Liver (tissue), 7 donors: ENCODE measurements at regions not wholly inside any gene's neighbourhood (a gene's known extent, or its start where the extent isn't known, plus 50 kb on each side); places are given as distances from the start of the nearest gene placed in this dataset.

Experiments
- DNase-seq: peaks from one replicate; pipeline ENCODE4 v3.0.0-alpha.2; 2017; ENCODE audit warnings: low spot score
- H3K27ac ChIP-seq, 2 donors: one replicate each; pipeline ENCODE4 v1.7.0; 2013; ENCODE audit warnings: inconsistent platforms in 2 of 2, low read length in 2 of 2, control low read depth in 1 of 2, low read depth in 1 of 2, mild to moderate bottlenecking in 1 of 2
- H3K27me3 ChIP-seq, 4 donors: one replicate each; pipeline versions ENCODE4 v1.6.1 to v1.7.0; 2013; ENCODE audit warnings: low read length in 3 of 4, inconsistent platforms in 1 of 4, mild to moderate bottlenecking in 1 of 4, moderate library complexity in 1 of 4; ENCODE audit not compliant: control insufficient read depth in 4 of 4, insufficient read depth in 4 of 4
- H3K36me3 ChIP-seq, 4 donors: one replicate each; pipeline versions ENCODE4 v1.6.1 to v1.7.0; 2013; ENCODE audit warnings: low read length in 3 of 4, mild to moderate bottlenecking in 3 of 4, low read depth in 1 of 4, moderate library complexity in 1 of 4; ENCODE audit not compliant: control insufficient read depth in 4 of 4, insufficient read depth in 3 of 4
- H3K4me1 ChIP-seq, 4 donors: one replicate each; pipeline versions ENCODE4 v1.6.1 to v1.7.0; 2013; ENCODE audit warnings: low read length in 3 of 4, mild to moderate bottlenecking in 3 of 4, moderate library complexity in 1 of 4; ENCODE audit not compliant: control insufficient read depth in 4 of 4, insufficient read depth in 4 of 4
- H3K4me3 ChIP-seq, 3 donors: one replicate each; pipeline versions ENCODE4 v1.6.1 to v1.7.0; 2013; ENCODE audit warnings: low read length in 3 of 3, control low read depth in 1 of 3, low read depth in 1 of 3, mild to moderate bottlenecking in 1 of 3
- H3K9ac ChIP-seq, 2 donors: one replicate each; pipeline ENCODE4 v1.7.0; 2013; ENCODE audit warnings: low read length in 2 of 2, mild to moderate bottlenecking in 2 of 2, moderate library complexity in 2 of 2, control low read depth in 1 of 2, low read depth in 1 of 2
- H3K9me3 ChIP-seq, 4 donors: one replicate each; pipeline versions ENCODE4 v1.6.1 to v1.7.0; 2013; ENCODE audit warnings: low read length in 3 of 4; ENCODE audit not compliant: control insufficient read depth in 4 of 4
- CTCF ChIP-seq: fragments of 150-350 bp; IDR thresholded peaks from 2 replicates; pipeline ENCODE4 v1.5.1; 2017; ENCODE audit warnings: improper control_type of control experiment, low read depth, low read length; ENCODE audit not compliant: missing input control
- EGR1 ChIP-seq, 2 donors: IDR thresholded peaks; 2 replicates each; pipeline ENCODE4 v1.6.1; 2016 to 2018; ENCODE audit warnings: antibody characterized with exemption in 2 of 2, low read depth in 2 of 2
- FOXA1 ChIP-seq: IDR thresholded peaks from 2 replicates; pipeline ENCODE4 v1.6.1; 2016; ENCODE audit warnings: antibody characterized with exemption
- FOXA2 ChIP-seq: IDR thresholded peaks from 2 replicates; pipeline ENCODE4 v1.6.1; 2016; ENCODE audit warnings: antibody characterized with exemption
- GABPA ChIP-seq, 2 donors: IDR thresholded peaks in 1 of 2; conservative IDR thresholded peaks in 1 of 2; 2 replicates each; pipeline ENCODE4 v1.6.1; 2016; ENCODE audit warnings: antibody characterized with exemption in 2 of 2, mild to moderate bottlenecking in 1 of 2, moderate library complexity in 1 of 2
- HNF4A ChIP-seq, 2 donors: conservative IDR thresholded peaks; 2 replicates each; pipeline ENCODE4 v1.6.1; 2016; ENCODE audit warnings: antibody characterized with exemption in 2 of 2, mild to moderate bottlenecking in 2 of 2
- HNF4G ChIP-seq: IDR thresholded peaks from 2 replicates; pipeline ENCODE4 v1.6.1; 2016; ENCODE audit warnings: antibody characterized with exemption
- JUND ChIP-seq, 2 donors: IDR thresholded peaks; 2 replicates each; pipeline ENCODE4 v1.6.1; 2016; ENCODE audit warnings: antibody characterized with exemption in 2 of 2
- NR2F2 ChIP-seq: IDR thresholded peaks from 2 replicates; pipeline ENCODE4 v1.6.1; 2016; ENCODE audit warnings: antibody characterized with exemption
- RAD21 ChIP-seq, 2 donors: IDR thresholded peaks; 2 replicates each; pipeline ENCODE4 v1.6.1; 2016; ENCODE audit warnings: antibody characterized with exemption in 2 of 2, mild to moderate bottlenecking in 2 of 2
- RXRA ChIP-seq, 2 donors: IDR thresholded peaks; 2 replicates each; pipeline ENCODE4 v1.6.1; 2017 to 2018; ENCODE audit warnings: antibody characterized with exemption in 2 of 2, mild to moderate bottlenecking in 1 of 2
- SP1 ChIP-seq: IDR thresholded peaks from 2 replicates; pipeline ENCODE4 v1.6.1; 2018; ENCODE audit warnings: antibody characterized with exemption, mild to moderate bottlenecking
- TAF1 ChIP-seq: conservative IDR thresholded peaks from 2 replicates; pipeline ENCODE4 v1.6.1; 2016; ENCODE audit warnings: antibody characterized with exemption, mild to moderate bottlenecking
- YY1 ChIP-seq: IDR thresholded peaks from 2 replicates; pipeline ENCODE4 v1.6.1; 2016; ENCODE audit warnings: antibody characterized with exemption, mild to moderate bottlenecking
- TF ChIP-seq, protein P1 (sequence below): IDR thresholded peaks from 2 replicates; pipeline ENCODE4 v1.6.1; 2016; ENCODE audit warnings: antibody characterized with exemption
- TF ChIP-seq, protein P2 (sequence below): IDR thresholded peaks from 2 replicates; pipeline ENCODE4 v1.6.1; 2016; ENCODE audit warnings: antibody characterized with exemption
- TF ChIP-seq, protein P3 (sequence below): IDR thresholded peaks from 2 replicates; pipeline ENCODE4 v1.6.1; 2016; ENCODE audit warnings: antibody characterized with exemption, mild to moderate bottlenecking
- TF ChIP-seq, protein P4 (sequence below): IDR thresholded peaks from 2 replicates; pipeline ENCODE4 v1.6.1; 2016; ENCODE audit warnings: antibody characterized with exemption
- donor health status: healthy.
- donor health status: healthy.
- donor health status: healthy.
- donor health status: healthy.

DNA sequence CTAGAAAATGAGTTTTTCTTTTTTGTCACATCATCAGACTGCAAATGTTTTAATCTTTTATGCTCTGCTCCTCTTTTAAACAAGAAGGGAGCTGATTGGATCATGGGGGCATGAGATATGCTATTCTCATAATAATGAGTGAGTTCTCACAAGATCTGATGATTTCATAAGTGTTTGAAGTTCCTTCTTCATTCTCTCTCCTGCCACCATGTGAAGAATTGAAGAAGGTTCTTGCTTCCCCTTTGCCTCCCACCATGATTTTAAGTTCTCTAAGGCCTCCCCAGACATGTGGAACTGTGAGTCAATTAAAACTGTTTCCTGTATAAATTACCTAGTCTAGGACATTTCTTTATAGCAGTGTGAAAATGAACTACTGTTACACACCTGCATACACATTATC, 218.2 kb downstream of the NRIP1 start:
- no peaks in the 10 kb centered on the region for H3K36me3 ChIP-seq
- no peak overlapping the region for H3K27ac ChIP-seq
- DNase-seq: no peak
- no peaks in the 10 kb centered on the region for H3K4me1 ChIP-seq
- no peaks in the 10 kb centered on the region for H3K27me3 ChIP-seq
- H3K9me3 ChIP-seq: no peaks in the 10 kb centered on the region
- H3K4me3 ChIP-seq: no peak overlapping the region
- TF ChIP-seq, protein P1, sequence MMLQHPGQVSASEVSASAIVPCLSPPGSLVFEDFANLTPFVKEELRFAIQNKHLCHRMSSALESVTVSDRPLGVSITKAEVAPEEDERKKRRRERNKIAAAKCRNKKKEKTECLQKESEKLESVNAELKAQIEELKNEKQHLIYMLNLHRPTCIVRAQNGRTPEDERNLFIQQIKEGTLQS: no peak
- TF ChIP-seq FOXA2: no peak
- no peak for TF ChIP-seq EGR1 (IDR thresholded peaks at IDR 0.05; ENCODE audit: low read depth in 2 of 2)
- no peak for TF ChIP-seq TAF1
- TF ChIP-seq RXRA (IDR thresholded peaks at IDR 0.05): no peak
- TF ChIP-seq YY1: no peak
- no peak for TF ChIP-seq GABPA (IDR thresholded peaks at IDR 0.05 in 1 of 2, conservative IDR thresholded peaks at IDR 0.05 in 1 of 2)
- no peak for TF ChIP-seq HNF4G
- H3K9ac ChIP-seq: no peak overlapping the region

DNA sequence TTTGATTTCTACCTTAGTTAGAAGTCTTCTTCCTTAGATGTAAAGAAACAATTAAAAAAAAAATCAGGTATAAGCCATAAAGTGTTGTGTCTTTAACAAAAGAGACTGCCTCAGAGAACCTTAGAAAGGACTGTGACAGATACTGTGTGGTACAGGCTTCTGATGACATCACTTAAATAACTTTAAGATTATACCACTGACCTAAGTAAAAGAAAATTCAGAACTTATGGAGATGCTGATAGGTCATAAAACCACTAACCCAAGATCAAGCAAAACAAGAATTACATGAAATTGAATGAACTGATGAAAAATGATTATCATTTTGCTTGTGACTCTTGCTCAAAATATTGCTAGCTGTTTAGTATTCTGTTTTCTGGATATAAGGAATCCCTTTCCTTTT, 220.8 kb downstream of the NRIP1 start:
- Histone ChIP-seq H3K4me3 (no peak overlapping the region), H3K36me3 (no peaks in the 10 kb centered on the region), H3K9ac (no peak overlapping the region), H3K4me1 (no peaks in the 10 kb centered on the region), H3K27me3 (no peaks in the 10 kb centered on the region), H3K27ac (no peak overlapping the region), H3K9me3 (no peaks in the 10 kb centered on the region)
- TF ChIP-seq EGR1 (IDR thresholded peaks at IDR 0.05; ENCODE audit: low read depth in 2 of 2) (no peak), FOXA1 (no peak), CTCF (no peak), RXRA (IDR thresholded peaks at IDR 0.05) (no peak), GABPA (IDR thresholded peaks at IDR 0.05 in 1 of 2, conservative IDR thresholded peaks at IDR 0.05 in 1 of 2) (no peak), JUND (IDR thresholded peaks at IDR 0.05) (no peak), HNF4A (conservative IDR thresholded peaks at IDR 0.05) (no peak), FOXA2 (no peak), NR2F2 (no peak), SP1 (no peak), TAF1 (no peak), HNF4G (no peak), YY1 (no peak), RAD21 (IDR thresholded peaks at IDR 0.05) (no peak)
- TF ChIP-seq, protein P2, sequence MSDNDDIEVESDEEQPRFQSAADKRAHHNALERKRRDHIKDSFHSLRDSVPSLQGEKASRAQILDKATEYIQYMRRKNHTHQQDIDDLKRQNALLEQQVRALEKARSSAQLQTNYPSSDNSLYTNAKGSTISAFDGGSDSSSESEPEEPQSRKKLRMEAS: no peak
- TF ChIP-seq, protein P3, sequence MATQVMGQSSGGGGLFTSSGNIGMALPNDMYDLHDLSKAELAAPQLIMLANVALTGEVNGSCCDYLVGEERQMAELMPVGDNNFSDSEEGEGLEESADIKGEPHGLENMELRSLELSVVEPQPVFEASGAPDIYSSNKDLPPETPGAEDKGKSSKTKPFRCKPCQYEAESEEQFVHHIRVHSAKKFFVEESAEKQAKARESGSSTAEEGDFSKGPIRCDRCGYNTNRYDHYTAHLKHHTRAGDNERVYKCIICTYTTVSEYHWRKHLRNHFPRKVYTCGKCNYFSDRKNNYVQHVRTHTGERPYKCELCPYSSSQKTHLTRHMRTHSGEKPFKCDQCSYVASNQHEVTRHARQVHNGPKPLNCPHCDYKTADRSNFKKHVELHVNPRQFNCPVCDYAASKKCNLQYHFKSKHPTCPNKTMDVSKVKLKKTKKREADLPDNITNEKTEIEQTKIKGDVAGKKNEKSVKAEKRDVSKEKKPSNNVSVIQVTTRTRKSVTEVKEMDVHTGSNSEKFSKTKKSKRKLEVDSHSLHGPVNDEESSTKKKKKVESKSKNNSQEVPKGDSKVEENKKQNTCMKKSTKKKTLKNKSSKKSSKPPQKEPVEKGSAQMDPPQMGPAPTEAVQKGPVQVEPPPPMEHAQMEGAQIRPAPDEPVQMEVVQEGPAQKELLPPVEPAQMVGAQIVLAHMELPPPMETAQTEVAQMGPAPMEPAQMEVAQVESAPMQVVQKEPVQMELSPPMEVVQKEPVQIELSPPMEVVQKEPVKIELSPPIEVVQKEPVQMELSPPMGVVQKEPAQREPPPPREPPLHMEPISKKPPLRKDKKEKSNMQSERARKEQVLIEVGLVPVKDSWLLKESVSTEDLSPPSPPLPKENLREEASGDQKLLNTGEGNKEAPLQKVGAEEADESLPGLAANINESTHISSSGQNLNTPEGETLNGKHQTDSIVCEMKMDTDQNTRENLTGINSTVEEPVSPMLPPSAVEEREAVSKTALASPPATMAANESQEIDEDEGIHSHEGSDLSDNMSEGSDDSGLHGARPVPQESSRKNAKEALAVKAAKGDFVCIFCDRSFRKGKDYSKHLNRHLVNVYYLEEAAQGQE: no peak
- TF ChIP-seq, protein P4, sequence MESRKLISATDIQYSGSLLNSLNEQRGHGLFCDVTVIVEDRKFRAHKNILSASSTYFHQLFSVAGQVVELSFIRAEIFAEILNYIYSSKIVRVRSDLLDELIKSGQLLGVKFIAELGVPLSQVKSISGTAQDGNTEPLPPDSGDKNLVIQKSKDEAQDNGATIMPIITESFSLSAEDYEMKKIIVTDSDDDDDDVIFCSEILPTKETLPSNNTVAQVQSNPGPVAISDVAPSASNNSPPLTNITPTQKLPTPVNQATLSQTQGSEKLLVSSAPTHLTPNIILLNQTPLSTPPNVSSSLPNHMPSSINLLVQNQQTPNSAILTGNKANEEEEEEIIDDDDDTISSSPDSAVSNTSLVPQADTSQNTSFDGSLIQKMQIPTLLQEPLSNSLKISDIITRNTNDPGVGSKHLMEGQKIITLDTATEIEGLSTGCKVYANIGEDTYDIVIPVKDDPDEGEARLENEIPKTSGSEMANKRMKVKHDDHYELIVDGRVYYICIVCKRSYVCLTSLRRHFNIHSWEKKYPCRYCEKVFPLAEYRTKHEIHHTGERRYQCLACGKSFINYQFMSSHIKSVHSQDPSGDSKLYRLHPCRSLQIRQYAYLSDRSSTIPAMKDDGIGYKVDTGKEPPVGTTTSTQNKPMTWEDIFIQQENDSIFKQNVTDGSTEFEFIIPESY: no peak
- TF ChIP-seq, protein P1: no peak
- DNase-seq: no peak
